NCI-H345 treated with DMSO at 0.1 percent for 48 hours (cell line): ENCODE measurements at regions not wholly inside any gene's neighbourhood (a gene's known extent, or its start where the extent isn't known, plus 50 kb on each side); places are given as distances from the start of the nearest gene placed in this dataset.
"Not testable (repeated sequence)": the region's sequence is repeated elsewhere in the genome, so short reads cannot be mapped to it uniquely, and the experiment has no call there.

Experiments used
- DNase-seq: peaks from one replicate; lab custom pipeline; 2025; ENCODE audit not compliant: unreplicated experiment; lab: John Stamatoyannopoulos, UW

DNA sequence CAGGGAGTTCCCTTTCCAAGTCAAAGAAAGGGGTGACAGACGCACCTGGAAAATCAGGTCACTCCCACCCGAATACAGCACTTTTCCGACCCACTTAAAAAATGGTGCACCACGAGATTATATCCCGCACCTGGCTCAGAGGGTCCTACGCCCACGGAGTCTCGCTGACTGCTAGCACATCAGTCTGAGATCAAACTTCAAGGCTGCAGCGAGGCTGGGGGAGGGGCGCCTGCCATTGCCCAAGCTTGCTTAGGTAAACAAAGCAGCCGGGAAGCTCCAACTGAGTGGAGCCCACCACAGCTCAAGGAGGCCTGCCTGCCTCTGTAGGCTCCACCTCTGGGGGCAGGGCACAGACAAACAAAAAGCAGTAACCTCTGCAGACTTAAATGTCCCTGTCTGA is 277.8 kb upstream of the ARHGAP42 start:
- DNase-seq, result not testable (repeated sequence)

DNA sequence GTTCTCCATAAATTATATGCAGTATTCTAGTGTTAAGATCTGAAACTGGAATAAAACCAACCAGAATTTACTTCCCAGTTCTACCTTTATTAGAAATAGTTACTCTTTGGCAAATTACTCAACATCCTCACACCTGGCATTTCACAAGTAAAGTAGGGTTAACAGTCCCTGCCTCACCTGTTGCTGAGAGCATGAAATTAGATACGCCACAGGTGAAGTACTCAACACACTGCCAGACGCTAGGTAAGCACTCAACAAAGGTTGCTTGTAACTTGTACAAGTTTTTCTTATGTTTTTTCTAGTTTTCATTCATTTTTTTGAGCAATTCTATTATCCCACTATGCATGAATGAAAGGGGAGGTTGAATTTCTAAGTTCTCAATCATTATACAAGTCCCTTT is 267.6 kb upstream of the ARHGAP42 start:
- DNase-seq, result peak; percentile 34

- DNase-seq, result peak; percentile 45
Measured at GRCh38 chr11:100434821-100435641, 252.1 kb upstream of the ARHGAP42 start.

- no peak for DNase-seq
Measured at GRCh38 chr11:100438376-100438775, 248.7 kb upstream of the ARHGAP42 start.

DNA sequence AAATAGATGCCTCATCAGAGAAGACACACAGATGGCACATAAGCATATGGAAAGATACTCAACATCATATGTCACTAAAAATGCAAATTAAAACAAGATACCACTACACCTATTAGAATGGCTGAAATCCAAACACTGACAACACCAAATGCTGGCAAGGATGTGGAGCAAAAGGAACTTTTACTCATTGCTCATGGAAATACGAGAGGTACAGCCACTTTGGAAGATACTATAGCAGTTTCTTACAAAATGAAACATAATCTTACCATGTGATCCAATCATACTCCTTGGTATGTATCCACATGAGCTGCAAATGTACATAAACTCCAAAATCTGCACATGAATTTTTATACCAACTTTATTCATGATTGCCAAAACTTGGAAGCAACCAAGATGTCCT is 246.0 kb upstream of the ARHGAP42 start:
- no peak for DNase-seq

DNA sequence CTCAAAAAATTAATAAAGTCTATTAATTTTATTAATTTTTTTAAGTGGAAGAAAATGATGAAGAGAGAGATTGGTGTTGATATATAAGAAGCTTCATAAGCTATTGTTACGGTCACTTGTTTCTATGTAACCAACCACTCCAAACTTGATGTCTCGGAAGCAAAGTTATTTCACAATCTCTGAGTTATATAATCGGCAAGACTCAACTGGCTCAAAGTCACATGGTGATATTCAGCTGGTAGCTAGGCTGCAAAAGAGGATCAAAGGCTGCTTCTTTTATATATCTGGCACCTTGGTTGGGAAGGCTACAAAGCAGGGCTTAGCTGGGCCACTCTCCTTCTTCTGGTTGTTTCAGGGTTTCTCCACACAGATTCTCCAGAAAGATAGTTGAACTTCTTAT is 245.1 kb upstream of the ARHGAP42 start:
- no peak for DNase-seq

DNA sequence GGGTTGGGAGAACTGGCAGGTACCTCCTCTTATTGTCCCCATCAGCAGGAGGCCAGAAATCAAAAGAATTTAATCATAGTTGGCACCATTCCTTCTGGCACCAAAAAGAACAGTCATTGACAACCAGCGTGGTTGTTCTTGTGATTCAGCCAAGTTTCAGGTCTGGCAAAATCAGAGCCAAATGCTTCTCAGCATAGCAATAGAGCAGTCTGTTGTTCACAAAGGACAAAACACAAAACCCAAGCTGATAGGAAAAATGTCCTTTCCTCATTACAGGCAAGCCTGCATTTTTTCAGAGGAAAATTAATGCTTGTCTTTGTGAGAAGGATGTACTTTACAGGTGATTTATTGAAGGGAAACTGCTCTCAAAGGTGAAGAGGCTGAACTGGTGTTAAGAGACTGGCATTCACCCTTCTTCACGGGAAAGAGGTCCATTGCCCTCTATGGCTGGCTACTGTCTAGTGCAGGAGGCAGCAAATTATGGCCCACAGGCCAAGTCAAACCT is 241.8 kb upstream of the ARHGAP42 start:
- peak; percentile 58 for DNase-seq

GRCh38 chr11:100451801-100452460 is 235.2 kb upstream of the ARHGAP42 start:
- not testable (repeated sequence) for DNase-seq

DNA sequence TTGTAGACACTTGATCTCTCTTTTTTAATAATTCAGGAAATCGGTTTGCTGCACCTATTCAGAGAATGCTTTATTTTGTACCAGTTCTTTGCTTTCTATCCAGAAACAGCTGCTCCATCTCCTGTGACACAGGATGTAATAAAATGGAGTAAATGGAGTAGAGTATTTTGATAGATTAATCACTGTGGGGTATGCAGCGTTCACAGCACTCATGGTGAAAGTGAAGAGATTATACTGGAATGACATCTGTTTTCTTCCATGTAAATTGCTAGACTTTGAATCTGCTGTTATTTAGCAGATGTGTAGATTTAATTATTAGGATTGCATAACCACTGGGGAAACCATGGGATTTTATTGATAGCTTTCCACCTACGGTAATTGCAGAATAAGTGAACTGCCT is 227.3 kb upstream of the ARHGAP42 start:
- no peak for DNase-seq

- no peak for DNase-seq
Measured at GRCh38 chr11:100460426-100460825, 226.7 kb upstream of the ARHGAP42 start.

DNA sequence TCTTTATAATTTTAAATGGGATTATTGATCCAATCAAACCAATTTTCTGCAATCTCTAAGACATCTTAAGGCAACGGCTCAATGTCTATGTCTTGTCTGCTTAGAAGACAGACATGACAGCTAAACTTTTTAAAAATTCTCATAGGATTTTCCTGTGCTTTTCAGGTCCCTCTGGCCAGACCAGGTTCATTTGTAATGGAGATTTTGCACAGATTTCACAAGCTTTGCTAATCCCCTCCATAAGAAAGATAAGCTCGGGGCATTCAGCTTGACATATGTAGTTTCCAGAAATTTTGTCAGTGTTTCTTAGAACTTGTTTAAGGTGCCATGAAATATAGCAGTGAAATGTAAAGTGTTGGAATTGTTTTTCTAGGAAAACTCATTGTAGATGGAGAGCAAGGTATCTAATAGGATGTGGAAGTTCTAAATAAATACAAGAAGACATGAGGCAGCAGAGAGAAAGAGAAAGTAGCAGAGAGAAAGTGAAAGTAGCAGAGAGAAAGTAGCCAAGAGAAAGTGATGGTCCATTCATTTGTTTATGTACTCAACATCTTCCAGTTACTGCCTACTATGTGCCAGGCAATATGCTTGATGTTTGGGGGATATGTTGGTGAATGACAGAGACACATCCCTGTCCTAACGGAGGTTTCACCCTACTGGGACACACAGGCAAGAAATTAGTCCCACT is 219.1 kb upstream of the ARHGAP42 start:
- DNase-seq, result no peak

DNA sequence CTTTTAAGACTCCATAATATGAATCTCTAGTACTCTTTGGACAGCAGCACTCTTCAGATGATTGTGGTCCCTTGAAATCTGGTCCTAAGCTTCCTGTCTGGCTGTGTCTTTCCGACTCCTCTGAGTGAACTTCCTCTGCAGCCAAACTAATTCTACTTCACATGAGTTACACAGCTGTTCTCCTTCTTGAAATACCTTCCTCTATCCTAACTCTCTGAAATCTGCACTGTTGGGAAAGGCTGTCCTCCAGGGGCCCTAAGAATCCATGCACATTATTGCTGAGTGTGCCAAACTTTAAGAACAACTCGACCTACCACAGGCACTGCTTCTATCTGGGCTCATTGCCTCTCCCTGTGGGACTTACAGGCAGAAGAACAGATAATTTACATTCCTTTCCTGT is 217.3 kb upstream of the ARHGAP42 start:
- no peak for DNase-seq

DNA sequence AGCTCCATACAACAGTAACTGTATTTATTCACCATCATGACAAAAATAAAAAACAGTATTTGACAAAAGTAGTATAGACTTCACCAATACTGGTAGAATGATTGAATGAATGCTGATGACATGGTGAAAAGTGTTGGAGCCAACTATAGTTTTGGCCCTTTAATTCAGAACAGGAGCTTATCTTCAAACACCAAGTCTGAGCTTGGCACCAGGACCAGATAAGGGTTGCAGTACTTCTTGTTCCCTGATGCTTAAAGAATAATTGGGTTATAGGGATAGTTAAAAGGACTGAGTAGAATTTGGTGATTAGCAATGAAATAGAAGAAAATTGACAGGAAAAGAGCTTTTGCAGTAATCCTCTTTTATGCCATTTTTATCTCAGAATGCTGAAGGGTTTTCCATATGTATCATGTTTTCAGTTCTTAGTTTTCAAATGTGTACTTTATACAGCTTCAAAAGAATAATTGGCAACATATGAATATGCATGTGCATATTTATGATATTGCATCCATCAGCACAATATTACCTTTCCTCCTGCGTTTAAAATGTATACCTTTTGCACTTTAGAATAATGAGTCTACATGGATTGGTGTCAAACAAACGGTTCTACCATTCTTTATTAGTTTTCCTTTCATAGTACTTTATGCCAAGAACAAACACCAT is 214.2 kb upstream of the ARHGAP42 start:
- no peak for DNase-seq

GRCh38 chr11:100473390-100473740 is 213.7 kb upstream of the ARHGAP42 start:
- DNase-seq, result peak; percentile 1

DNA sequence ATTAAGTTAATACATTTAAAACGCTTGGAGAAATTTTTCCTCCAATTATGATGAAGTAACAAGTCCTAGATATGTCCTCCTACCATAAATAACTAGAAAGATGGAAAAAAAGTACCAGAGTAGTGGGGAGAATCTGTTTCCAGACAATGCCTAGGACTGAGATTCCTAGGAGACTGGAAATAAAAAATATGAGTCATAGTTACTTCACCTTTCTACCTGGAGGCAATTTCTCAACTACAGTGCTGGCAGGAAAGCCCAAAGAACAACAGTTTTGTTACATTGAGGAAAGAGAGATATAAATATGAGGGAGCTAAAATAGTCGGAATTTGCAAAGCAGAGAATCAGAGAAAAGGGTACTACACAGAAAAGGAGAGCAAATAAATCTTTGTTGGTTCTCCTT is 202.1 kb upstream of the ARHGAP42 start:
- DNase-seq, result no peak

- DNase-seq, result no peak
Measured at GRCh38 chr11:100498780-100499179, 188.3 kb upstream of the ARHGAP42 start.

DNA sequence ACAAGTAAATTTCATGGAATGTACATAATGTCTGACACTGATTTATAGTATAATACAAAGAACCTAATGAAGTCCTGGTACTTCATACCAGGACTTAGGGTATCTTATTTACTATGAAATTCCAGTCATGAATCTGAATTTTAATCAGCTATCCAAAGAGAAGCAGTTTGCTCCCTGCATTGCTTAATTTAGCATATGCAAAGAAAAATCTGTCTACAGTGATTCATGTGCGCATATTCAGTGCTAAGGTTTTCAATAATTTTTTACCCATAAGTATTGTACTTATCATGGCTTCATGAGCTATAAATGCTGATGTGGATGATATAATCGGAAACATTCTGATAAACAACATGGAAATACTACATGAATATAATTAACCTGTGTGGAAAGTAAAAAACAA is 185.6 kb upstream of the ARHGAP42 start:
- DNase-seq, result no peak

- DNase-seq, result no peak
Measured at GRCh38 chr11:100512475-100512874, 174.6 kb upstream of the ARHGAP42 start.

GRCh38 chr11:100515087-100515486 is 172.0 kb upstream of the ARHGAP42 start:
- DNase-seq, result no peak

- no peak for DNase-seq
Measured at GRCh38 chr11:100525197-100525596, 161.9 kb upstream of the ARHGAP42 start.

GRCh38 chr11:100525635-100526034 is 161.5 kb upstream of the ARHGAP42 start:
- no peak for DNase-seq
